ENCODE measurements at regions not wholly inside any gene's neighbourhood (a gene's known extent, or its start where the extent isn't known, plus 50 kb on each side); places are given as distances from the start of the nearest gene placed in this dataset.

DNA sequence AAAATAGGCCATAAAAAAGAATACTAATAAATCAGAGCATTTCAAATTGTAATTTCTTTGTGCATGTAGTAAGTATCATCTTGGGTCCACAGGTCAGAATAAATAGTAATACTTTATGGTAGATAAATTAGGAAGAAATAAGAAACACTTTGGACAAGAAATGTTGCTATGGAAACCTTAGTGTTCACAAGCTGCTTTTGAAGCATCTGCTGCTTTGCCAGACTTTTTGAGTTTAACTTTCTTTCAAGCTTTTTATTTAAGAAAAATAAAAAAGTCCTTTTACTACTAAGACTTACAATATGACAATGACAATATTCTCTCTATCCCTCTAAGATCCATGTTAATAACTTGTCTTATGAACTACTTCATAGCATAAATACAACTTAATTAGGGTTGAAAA is 690.7 kb upstream of the FSHR start:
- TF ChIP-seq POLR2A (IDR thresholded peaks at IDR 0.05): no peak
- TF ChIP-seq, protein P1, sequence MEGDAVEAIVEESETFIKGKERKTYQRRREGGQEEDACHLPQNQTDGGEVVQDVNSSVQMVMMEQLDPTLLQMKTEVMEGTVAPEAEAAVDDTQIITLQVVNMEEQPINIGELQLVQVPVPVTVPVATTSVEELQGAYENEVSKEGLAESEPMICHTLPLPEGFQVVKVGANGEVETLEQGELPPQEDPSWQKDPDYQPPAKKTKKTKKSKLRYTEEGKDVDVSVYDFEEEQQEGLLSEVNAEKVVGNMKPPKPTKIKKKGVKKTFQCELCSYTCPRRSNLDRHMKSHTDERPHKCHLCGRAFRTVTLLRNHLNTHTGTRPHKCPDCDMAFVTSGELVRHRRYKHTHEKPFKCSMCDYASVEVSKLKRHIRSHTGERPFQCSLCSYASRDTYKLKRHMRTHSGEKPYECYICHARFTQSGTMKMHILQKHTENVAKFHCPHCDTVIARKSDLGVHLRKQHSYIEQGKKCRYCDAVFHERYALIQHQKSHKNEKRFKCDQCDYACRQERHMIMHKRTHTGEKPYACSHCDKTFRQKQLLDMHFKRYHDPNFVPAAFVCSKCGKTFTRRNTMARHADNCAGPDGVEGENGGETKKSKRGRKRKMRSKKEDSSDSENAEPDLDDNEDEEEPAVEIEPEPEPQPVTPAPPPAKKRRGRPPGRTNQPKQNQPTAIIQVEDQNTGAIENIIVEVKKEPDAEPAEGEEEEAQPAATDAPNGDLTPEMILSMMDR (IDR thresholded peaks at IDR 0.05): no peak

All from transverse colon (tissue), 3 donors.